OCI-LY3 (cell line): ENCODE measurements at regions not wholly inside any gene's neighbourhood (a gene's known extent, or its start where the extent isn't known, plus 50 kb on each side); places are given as distances from the start of the nearest gene placed in this dataset.

ENCODE experiments used
- CTCF ChIP-seq: fragments of 200-600, 300-600 bp; sonication (generic); IDR thresholded peaks from 2 replicates; pipeline ENCODE4 v1.5.1; 2014; ENCODE audit warnings: antibody characterized with exemption, low read length, low read depth
- EZH2phosphoT487 ChIP-seq: fragments of 200-600 bp; shearing (Covaris generic); IDR thresholded peaks from 2 replicates; pipeline ENCODE4 v1.6.1; 2018; ENCODE audit warnings: antibody characterized with exemption, mixed run types, low read depth

GRCh38 chr2:234672498-234673150, 175.7 kb upstream of the ARL4C start:
- no peak for TF ChIP-seq CTCF
- TF ChIP-seq EZH2phosphoT487, result no peak
